ENCODE measurements at regions not wholly inside any gene's neighbourhood (a gene's known extent, or its start where the extent isn't known, plus 50 kb on each side); places are given as distances from the start of the nearest gene placed in this dataset.
A peak's percentile ranks its signal among the peaks of the same experiment; 100 is the strongest.

DNA sequence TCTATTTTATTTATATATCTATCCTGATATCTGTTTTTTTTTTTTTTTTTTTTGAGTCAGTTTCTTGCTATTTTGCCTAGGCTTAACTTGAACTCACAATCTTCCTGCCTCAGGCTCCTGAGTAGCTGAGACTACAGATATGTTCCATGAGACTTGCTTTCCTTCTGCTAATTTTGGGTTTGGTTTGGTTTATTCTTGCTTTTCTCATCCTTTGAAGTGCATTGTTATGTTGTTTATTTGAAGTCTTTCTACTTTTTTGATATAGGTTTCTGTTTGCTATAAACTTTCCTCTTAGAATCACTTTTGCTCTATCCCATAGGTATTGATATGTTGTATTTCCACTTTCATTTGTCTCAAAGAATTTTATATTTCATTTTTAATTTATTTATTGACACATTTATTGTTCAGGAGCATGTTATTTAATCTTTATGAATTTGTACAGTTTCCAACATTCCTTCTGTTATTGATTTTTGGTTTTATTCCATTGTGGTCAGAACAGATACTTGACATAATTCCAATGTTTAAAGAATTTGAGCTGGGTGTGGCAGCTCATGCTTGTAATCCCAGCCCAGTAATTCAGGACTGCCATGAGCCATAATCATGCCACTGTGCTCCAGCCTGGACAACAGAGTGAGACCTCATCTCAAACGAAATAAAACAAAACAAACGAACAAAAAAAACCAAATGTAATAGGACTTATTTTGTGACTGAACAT, 62.3 kb upstream of the PLSCR4 start:
- DNase-seq (ENCODE audit: low spot score) = no peak
- ATAC-seq = no peak

DNA sequence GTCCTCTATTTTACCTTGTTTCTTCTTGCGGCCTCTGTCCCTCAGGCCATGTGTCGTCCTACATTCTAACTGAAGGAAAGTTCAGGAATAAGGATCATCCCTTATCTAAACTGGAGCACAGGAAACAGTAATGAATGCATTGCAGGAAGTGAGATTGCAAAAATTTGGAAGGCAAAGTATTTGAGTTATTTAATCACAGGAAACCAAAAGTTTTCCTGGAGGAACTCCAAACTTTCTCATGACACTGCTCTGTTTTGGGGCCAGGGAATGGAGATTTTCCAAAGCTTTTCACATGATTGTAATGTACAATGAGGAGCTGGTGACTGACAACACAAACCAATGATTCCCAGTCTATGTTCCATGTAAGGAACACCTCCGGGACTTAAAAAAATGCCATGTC, 57.8 kb upstream of the PLSCR4 start:
- ATAC-seq (peak; percentile 80), DNase-seq (ENCODE audit: low spot score) (no peak)

- ATAC-seq = peak; percentile 42
These were observed 57.3 kb upstream of the PLSCR4 start for GRCh38 chr3:146308222-146308621.

GRCh38 chr3:146307456-146307725, 56.5 kb upstream of the PLSCR4 start:
- DNase-seq (ENCODE audit: low spot score) (no peak), ATAC-seq (no peak)

More at GRCh38 chr3:146308222-146308621, 57.3 kb upstream of the PLSCR4 start:
- DNase-seq (ENCODE audit: low spot score) = no peak

- ATAC-seq (no peak), DNase-seq (ENCODE audit: low spot score) (no peak)
These were observed 56.0 kb upstream of the PLSCR4 start for GRCh38 chr3:146306656-146307455.

DNA sequence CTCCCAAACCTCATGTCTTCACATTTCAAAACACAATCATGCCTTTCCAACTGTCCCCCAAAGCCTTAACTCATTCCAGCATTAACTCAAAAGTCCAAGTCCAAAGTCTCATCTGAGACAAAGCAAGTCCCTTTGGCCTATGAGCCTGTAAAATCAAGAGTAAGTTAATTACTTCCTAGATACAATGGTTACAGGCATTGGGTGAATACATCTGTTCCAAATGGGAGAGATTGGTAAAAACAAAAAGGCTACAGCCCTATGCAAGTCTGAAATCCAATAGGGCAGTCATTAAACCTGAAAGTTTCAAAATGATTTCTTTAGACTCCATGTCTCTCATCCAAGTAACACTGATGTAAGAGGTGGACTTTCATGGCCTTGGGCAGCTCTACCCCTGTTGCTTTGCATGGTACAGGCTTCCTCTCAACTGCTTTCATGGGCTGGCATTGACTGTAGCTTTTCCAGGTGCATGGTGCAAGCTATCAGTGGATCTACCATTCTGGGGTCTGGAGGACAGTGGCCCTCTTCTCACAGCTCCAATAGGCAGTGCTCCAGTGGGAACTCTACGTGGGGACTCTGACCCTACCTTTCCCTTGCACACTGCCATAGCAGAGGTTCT, 55.0 kb upstream of the PLSCR4 start:
- ATAC-seq = no peak
- no peak for DNase-seq (ENCODE audit: low spot score)

GRCh38 chr3:146300768-146301167, 49.9 kb upstream of the PLSCR4 start:
- DNase-seq (ENCODE audit: low spot score) = no peak
- ATAC-seq = no peak
